ENCODE measurements at regions not wholly inside any gene's neighbourhood (a gene's known extent, or its start where the extent isn't known, plus 50 kb on each side); places are given as distances from the start of the nearest gene placed in this dataset.
"Not testable (repeated sequence)": the region's sequence is repeated elsewhere in the genome, so short reads cannot be mapped to it uniquely, and the experiment has no call there.

DNA sequence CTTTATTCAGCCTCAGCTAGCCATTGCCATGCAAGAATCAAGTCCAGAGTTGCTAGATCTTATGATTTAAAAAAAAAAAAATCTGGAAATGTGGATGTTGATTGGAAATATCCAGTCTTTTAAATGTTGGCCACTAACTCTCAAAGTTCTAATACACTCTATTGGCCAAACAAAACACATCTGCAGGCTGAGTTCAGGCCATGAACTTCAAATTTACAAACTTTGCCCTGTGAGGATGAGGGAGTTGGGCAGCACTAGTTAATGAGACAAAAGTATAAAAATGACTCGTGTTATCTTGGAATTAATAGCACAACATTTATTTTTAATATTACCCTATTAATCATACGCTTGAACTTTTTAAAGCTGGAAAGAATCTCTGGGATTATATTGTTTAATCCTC is 432.3 kb downstream of the PLPP3 start:
- no peak for DNase-seq

DNA sequence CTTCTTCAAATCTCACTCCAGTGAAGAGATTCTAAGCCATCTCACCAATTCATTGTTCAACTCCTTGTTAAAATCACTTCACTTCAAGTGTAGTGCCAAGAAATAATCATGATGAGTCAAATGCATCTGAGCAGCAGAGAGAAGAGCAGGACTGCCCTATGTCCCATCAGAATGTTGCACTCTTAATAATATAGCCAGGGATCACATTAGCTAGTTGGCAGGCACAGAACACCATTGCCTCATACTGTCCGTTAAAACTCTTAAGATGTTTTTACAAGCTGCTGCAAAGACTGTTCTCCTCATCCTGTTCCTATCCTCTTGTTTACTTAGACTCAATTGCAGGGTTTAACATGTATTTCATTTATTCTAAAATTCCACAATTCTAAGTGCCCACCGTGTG is 432.9 kb downstream of the PLPP3 start:
- no peak for DNase-seq

DNA sequence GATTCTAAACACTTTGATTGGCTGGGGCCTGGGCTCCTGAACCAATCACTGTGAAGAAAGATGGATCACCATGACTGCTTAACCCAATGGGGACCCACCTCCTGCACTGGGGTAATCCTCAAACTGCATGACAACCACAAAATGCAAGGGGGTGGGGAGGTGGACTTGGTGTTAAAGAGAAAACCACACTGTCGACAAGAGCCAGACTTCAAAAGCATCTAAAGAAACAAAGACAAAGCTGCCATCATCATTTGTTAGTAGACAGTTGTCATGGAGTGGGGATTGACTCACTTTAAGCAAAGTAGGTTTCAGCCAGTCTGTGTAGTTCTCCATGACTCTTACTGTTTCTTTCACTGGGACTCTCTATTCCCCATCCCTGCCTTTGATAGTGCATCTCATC is 433.8 kb downstream of the PLPP3 start:
- DNase-seq = no peak

DNA sequence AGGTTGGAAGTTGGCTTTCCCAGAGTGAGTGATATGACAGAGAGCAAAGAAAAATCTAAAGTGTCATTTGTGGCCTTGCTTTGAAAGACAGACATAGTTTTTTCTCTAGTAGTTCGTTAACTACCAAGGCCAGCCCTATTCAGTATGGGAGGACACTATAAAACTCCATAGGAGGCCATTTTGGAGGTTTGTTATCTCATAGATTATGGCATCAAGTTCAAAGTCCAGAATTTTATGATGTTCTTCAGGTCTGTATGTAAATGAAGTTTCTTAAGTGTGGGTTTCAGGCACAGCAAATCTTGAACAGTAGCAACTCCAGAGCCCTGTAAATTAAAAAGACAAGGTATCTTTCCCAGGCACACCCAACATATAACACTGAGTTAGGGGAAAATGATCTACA is 437.1 kb downstream of the PLPP3 start:
- no peak for DNase-seq

DNA sequence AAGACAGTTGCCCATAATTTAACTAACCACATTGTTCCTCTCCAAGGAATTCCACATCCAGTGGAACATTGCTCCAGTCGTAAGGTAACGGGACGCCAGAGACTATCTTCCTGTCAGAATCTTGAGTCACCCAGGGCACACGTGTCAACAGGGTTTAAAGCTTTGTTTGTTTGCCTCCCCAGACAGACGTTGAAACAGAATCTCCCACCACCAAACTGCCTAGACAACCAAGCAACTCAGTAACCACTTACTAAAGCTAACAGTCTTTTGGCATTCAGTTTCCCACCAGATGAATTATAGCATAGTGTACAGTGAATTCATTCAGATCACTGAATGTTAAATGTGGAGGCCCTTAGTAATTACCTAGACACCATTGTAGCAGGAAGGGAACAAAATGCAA is 439.5 kb downstream of the PLPP3 start:
- DNase-seq = no peak

DNA sequence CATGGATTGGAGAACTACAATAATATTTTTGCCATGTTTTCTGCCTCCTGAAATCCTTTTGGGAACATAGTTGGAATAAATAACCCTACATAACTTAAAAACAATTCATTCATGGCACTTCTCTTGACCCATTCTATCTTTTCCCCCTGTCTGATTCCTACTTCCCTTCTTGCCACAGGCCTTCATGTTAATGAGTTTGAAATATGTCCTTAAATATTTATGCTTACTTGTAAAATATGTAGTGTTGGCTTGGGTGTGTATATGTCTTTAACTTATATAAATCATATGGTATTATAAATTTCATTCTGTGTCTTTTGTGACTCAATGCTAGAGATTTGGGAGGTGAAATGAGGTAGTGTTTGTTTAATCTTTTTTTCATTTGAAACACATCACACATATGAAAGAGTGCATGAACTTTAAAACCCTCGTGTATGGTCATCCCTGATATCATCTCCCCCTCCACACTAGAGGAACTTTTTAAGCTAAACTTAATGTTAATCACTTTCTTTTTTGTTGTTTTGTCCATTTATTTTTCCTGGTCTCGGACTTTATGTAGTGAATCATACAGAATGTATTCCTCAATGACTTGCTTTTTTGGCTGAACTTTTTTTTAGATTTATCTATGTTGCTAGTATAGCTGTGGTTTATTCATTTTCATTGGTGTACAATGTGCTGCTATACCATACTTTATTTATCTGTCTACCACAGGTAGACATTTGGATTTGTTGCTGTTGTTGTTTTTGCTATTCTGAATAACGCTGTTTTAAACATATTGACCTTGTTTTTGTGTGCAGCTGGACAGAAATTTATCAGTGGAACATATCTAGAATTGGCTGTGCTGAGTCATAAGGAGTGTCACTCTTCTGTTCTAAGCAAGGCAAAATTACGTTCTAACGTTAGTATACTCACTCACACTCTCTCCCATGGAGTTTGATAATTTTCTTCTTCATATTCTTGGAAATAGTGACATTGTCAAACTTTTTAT is 441.6 kb downstream of the PLPP3 start:
- no peak for DNase-seq

DNA sequence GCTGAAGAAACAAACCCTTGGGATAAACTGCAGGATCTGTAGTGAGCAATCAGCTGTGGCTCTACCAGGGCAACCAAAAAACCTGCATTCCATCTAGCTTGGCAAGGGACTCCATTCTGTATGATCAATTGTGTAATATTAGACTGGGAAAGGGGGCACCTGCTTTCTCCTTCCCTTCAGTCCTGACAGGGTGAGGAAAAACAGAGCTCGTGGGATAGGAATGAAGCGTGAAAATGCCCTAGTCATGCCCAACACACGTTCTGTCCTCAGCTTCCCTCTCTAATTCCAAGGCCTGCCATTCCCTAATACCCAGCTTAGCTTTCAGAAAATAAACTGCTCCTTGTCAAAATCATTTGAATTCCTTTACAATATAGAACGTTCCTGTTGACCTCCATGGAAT is 442.3 kb downstream of the PLPP3 start:
- DNase-seq = no peak

DNA sequence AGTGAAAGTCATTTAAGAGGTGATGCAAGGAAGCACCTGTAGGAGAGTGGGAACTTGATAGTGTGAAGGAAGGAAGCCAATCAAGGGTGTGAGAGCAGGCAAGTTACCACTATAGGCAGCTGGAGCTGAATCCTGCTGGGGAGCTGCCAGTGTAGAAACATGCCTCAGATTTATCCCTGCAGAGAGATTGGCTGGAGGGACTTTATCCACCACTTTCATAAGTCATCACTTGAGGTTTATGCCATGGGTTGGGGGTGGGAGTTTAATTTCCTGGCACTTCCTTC is 443.6 kb downstream of the PLPP3 start:
- DNase-seq = no peak

DNA sequence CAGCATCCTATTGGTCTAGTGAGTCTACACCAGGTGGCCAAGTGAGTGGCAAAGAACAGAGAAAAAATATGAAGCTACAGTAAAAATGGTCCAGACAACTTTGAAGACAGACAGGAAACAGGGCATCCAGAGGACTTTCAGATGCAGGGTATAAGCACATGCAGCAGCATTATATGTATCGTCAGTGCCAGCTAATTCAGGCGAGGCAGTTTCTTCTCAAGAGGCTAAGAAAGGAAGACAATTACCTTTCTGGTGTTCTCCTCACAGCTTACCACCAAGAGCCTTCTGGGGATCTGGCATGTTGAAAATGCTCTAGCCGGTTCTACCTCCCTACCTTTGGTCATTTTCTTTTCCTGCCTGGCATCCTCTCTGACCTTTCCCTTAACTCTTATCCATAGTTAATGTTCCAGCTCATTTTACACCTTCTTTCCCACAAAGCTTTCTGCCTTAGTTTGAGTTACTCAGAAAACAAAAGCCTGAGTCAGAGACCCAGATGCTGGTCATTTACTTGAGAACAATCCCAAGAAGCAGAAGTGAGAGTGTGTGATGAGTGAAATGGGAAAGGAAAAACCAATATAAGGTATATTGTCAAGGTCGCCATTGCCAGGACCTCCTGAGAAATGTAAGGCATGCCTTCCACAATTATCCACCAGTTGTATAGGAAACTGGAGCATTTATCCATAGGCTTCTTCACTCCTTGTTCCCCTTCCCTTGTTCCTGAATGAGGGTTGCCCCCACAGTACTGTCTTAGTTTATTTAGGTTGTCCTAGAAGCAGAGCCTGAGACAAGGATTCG is 444.1 kb downstream of the PLPP3 start:
- DNase-seq = no peak

DNA sequence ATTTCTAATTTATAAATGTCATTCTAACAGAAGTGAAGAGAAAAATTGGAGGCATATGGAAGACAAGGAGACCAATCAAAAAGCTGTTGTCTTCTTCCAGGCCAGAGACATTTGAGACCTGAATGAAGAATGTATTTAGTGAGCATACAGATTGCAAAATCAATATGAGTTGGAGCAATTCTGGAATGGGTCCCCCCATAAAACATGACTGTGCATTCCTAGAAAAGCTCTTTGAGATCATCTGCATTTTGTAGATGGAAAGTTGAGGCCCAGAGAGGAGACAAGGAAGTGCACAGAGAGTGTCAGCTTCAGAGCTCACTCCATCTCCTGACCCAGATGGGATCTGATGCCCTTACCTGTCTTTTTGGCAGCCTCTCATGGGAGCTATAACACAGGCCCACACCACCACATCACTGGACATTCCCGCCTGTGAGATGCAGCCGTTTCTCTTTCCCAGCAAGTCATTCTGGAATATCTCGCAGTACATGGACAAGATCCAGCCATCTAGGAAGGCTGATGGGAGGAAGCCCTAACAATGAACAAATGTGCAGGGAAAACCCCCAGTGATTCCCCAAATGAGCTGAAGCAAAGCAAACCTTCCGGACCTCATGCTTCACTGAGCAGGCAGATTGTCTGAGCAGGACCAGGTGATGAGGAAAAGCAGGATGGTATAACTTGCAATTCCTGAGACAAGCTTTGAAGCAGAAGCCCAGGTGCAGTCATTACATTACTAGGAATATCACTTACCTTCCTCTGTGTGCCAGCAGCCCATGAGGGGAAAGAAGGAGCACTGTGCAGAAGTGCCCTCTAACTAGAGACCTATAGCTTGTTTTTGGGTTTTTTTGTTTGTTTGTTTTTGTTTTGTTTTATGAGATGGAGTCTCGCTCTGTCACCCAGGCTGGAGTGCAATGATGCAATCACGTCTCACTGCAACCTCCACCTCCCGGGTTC is 445.6 kb downstream of the PLPP3 start:
- no peak for DNase-seq

DNA sequence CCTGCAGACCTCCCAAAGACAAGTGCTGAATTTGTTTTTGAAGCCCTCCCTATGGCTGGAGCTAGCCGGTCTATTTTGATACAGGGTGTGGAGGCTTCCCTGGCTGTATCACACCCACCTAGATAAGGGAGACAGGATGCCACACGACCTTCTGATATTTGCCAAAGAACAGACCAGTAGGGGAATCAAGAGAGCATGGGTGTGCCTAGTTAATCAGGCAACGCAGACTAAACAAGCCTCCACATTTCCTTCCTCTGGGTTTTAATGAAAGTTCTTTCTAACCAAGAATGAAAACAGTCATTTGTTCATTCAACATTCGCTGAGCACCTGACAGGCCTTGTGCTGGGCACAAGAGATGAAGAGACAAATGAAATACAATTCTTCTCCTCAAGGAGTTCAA is 446.8 kb downstream of the PLPP3 start:
- DNase-seq = no peak

DNA sequence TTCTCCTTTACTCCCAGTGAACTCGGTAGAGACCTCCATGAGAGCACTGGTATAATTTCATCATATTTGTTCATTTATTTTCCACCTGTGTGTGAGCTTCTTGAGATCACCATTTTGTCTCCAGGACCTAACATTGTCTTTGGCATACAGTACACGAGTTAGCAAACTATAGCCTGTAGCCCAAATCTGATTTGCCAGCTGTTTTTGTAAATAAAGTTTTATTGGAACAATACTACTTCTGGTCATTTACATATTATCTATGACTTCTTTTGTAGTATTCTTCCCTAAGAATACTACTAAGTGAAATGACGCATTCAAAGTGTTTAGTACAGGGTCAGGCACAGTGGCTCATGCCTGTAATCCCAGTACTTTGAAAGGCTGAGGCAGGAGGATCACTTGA is 449.5 kb downstream of the PLPP3 start:
- no peak for DNase-seq

DNA sequence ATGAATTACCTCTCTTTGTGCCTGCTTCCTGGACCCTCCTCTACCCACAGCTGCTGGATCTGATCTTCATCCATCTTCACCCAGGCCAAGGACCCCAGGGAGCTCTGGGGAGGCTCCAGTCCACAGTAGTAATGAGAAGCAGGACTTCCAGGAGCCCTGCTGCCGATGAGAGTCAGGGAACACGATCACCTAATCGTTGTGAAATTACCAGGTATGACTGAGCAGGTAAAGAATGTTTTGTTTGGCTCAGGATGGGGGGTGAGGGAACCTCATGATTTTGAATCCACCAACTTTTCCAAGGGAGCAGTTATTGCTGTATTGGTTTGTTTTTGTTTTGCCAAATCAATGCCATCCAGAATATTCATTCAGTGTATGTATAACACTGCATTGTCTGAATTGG is 454.0 kb downstream of the PLPP3 start:
- DNase-seq = no peak

DNA sequence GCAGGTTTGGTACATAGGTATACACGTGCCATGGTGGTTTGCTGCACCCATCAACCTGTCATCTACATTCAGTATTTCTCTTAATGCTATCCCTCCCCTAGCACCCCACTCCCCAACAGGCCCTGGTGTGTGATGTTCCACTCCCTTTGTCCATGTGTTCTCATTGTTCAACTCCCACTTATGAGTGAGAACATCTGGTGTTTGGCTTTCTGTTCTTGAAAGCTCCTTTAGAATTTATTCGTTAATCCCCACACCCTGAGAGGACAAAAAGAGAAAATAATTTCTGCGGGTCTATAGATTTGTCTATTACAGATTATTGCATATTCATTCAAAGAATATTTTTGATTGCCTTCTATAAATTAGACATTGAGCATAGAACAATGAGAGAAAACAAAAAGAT is 455.5 kb downstream of the PLPP3 start:
- no peak for DNase-seq

DNA sequence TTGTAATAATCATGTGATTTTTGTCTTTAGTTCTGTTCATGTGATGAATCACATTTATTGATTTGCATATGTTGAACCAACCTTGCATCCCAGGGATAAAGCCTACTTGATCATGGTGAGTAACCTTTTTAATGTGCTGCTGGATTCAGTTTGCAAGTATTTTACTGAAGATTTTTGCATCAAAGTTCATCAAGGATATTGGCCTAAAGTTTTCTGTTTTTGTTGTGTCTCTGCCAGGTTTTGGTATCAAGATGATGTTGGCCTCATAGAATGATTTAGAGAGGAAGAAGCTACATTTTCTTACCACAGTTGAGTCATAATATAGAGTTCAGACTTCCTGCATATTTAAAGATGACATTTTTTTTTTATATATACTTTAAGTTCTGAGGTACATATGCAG is 455.9 kb downstream of the PLPP3 start:
- no peak for DNase-seq

DNA sequence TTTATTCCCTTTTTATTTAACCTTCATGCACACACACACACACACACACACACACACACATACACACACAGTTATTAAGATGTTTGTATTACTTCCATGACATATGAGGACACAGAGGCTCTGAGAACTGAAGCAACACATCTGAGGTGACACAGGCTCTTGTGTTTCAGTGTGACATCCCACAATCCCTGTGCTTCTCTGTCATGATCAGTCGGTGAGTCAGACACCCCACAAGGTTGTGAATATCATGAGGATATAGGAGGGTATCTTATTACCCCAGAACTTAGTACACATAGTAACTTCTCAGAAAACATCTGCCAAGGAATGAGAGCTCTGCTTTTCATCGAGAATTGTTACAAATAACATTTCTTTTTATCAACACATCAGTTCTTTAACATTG is 459.3 kb downstream of the PLPP3 start:
- no peak for DNase-seq

DNA sequence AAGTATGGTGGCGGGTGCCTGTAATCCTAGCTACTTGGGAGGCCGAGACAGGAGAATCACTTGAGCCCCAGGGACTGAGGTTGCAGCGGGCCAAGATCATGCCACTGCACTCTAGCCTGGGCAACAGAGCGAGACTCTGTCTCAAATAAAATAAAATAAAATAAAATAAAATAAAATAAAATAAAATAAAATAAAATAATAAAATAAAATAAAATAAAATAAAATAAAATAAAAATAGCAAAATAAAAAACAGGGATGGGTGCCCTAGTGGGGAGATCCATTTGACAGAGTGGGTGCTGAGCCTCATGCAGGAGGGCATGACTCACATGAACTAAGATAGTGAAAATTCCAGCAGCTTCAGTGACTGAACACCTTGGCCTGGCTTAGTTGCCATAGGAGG is 460.7 kb downstream of the PLPP3 start:
- not testable (repeated sequence) for DNase-seq

DNA sequence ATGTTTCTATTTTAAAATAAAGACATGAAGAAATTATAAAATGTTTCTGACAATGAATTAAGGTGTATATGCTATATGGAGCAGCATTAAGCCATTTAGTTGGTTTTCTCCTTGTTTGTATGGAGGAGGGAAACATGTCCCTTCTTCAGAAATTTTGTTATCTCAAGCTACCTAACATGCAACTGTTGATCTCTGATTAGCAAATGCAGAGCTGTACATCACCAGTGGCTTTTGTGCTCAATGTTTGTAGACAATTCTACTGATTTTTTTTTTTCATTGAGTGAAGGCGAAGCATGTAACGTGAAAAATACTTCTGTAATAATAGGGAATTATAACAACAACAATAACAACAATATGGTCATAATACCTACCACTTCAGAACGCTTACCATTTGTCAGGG is 463.7 kb downstream of the PLPP3 start:
- DNase-seq = no peak

DNA sequence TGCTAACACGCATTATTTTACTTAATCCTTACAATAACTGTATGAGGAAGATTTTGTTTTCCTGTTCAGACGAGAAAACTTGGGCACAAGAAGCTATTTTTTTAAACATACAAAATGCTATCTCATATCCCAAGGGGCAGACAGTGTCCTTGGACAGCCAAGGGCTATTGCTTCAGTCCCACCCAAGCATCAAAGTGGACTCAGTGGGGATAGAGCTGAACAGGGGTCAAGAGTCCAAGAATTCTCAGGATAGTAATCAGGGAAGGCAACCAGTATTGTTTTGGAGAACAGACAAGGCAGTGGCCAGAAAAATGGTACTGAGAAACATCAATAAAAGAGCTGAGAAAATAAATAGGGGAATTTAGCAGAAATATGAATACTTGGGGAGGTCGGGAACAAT is 465.7 kb downstream of the PLPP3 start:
- DNase-seq = no peak

DNA sequence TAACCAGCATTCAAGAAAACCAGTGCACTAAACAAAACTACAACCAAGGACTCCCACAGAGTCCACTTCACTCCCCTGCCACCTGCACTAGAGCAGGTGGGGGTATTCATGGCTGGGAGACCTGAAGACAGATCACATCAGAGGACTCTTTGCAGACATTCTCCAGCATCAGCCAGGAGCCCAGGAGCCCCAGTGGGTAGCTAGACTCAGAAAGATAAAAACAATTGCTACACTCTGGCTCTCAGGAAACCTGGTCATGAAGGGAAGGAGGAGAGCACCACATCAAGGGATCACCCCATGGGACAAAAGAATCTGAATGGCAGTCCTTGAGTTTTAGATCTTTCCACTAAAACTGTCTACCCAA is 472.1 kb downstream of the PLPP3 start:
- no peak for DNase-seq

DNA sequence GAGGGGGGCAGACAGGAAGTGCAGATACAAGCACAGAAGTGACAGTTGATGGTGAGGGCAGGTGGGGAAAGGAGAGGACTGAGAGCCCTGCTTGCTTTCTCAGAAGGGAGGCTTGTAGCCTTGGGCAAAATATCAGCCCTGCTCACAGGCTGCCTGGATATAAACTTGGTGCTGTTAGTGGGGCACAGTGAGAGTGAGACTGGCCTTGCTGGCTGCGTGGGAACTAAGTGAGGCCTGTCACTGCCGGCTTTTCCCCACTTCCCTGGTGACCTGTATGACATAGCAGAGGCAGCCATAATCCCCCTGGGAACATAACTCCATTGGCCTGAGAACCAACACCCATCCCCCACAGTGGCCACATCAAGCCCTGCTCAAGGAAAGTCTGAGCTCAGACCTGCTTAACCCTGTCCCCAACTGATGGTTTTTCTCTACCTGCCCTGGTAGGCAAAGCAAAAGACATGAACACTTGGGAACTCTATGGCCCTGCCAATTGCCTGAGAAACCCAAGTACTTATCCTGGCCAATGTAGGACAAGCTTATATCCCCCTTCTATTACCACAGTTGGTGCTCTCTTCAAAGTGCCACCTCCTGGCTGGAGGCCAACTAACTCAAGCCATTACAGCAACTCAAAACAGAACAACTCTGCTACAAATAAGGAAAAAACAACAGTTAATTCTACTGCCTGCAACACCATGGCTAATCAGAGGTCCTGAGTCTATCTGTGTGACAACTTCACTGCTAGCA is 472.7 kb downstream of the PLPP3 start:
- peak; percentile 11 for DNase-seq

DNA sequence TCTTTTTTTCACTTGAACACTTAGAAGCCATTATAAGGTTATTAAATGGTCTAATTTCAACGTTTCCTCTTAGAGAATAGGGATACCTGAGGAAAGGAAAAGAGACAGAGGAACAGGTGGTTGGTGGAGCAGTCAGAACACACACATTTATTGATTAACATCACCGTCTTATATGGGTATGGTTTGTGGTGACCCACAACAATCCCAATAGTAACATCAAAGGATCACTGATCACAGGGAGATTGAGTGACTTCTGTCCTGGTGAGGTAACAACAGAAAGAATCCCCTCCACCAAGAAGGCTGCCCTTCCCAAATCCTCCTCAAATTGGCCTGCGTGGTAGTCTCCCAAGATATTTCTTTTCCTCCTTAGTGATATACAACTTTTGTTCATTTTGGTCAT is 474.0 kb downstream of the PLPP3 start:
- no peak for DNase-seq

Measured in SHP77 treated with DMSO at 0.1 percent for 48 hours (cell line).